Common myeloid progenitor, CD34-positive (primary cell): ENCODE measurements at regions not wholly inside any gene's neighbourhood (a gene's known extent, or its start where the extent isn't known, plus 50 kb on each side); places are given as distances from the start of the nearest gene placed in this dataset.

ENCODE experiments used
- CTCF ChIA-PET: fragments of 350-600 bp; sonication (Branson Sonifier 250); formaldehyde crosslinking; loops from one replicate; lab custom pipeline; 2021; ENCODE audit warnings: antibody characterized with exemption; lab: Charles Lee
- POLR2A ChIA-PET: fragments of 350-600 bp; sonication (Branson Sonifier 250); formaldehyde crosslinking; loops from one replicate; lab custom pipeline; 2021; ENCODE audit warnings: antibody characterized with exemption; lab: Charles Lee
- DNase-seq, 3 donors: peaks; one replicate each; pipeline versions ENCODE4 v3.0.0 to v3.0.0-alpha.2; 2013
- H3K27ac ChIP-seq, 2 experiments: 1 replicate in 1 of 2; 2 replicates in 1 of 2; pipeline ENCODE4 v1.7.0; 2013; ENCODE audit warnings: inconsistent platforms in 2 of 2, low read length in 2 of 2, mild to moderate bottlenecking in 2 of 2, low read depth in 1 of 2, moderate library complexity in 1 of 2; ENCODE audit not compliant: severe bottlenecking in 2 of 2, insufficient read depth in 1 of 2, poor library complexity in 1 of 2
- H3K27me3 ChIP-seq, 5 experiments: replicated peaks in 2 of 5; 1 replicate in 3 of 5; 2 replicates in 2 of 5; pipeline versions ENCODE4 v1.6.1 to v1.7.0; 2013; ENCODE audit warnings: low read length in 4 of 5, mild to moderate bottlenecking in 2 of 5, moderate library complexity in 2 of 5, inconsistent platforms in 1 of 5; ENCODE audit not compliant: insufficient read depth in 5 of 5, control insufficient read depth in 4 of 5
- H3K36me3 ChIP-seq, 4 experiments: 1 replicate in 2 of 4; 2 replicates in 2 of 4; pipeline versions ENCODE4 v1.6.1 to v1.7.0; 2013; ENCODE audit warnings: low read length in 3 of 4, control low read depth in 1 of 4, mild to moderate bottlenecking in 1 of 4; ENCODE audit not compliant: control insufficient read depth in 4 of 4, insufficient read depth in 4 of 4
- H3K4me1 ChIP-seq, 4 experiments: 1 replicate in 3 of 4; 2 replicates in 1 of 4; pipeline versions ENCODE4 v1.6.1 to v1.7.1; 2013; ENCODE audit warnings: low read length in 3 of 4, mild to moderate bottlenecking in 3 of 4, control low read depth in 1 of 4, inconsistent platforms in 1 of 4, moderate library complexity in 1 of 4; ENCODE audit not compliant: control insufficient read depth in 4 of 4, insufficient read depth in 4 of 4; ENCODE audit errors: control extremely low read depth in 1 of 4
- H3K4me3 ChIP-seq, 7 experiments: 1 replicate in 4 of 7; 2 replicates in 3 of 7; pipeline versions ENCODE4 v1.5.1 to v1.7.0; 2013; ENCODE audit warnings: mild to moderate bottlenecking in 7 of 7, low read length in 6 of 7, moderate library complexity in 6 of 7, inconsistent platforms in 2 of 7, low read depth in 2 of 7, control low read depth in 1 of 7; ENCODE audit not compliant: insufficient read depth in 4 of 7, control insufficient read depth in 1 of 7; ENCODE audit errors: extremely low read depth in 1 of 7
- H3K9me3 ChIP-seq, 5 experiments: 1 replicate in 4 of 5; 2 replicates in 1 of 5; pipeline versions ENCODE4 v1.6.1 to v1.7.1; 2013; ENCODE audit warnings: low read length in 4 of 5, mild to moderate bottlenecking in 2 of 5, inconsistent platforms in 1 of 5, low read depth in 1 of 5, moderate library complexity in 1 of 5; ENCODE audit not compliant: control insufficient read depth in 4 of 5, insufficient read depth in 2 of 5; ENCODE audit errors: control extremely low read depth in 1 of 5
- WGBS: methylation state at CpG from one replicate; pipeline ENCODE4 v1.1.5; 2013; ENCODE audit not compliant: insufficient coverage; 5-methylcytosine and 5-hydroxymethylcytosine counted together

GRCh38 chr5:20680718-20681302, 692.8 kb upstream of the CDH18 start:
- DNase-seq: no peak
- POLR2A ChIA-PET: no interaction called here
- H3K9me3 ChIP-seq: no peaks in the 10 kb centered on the region
- no peak overlapping the region for H3K4me3 ChIP-seq
- H3K27me3 ChIP-seq: no peaks in the 10 kb centered on the region
- WGBS: 97% methylated on average over 4 of the region's 5 CpGs
- H3K27ac ChIP-seq: no peak overlapping the region
- CTCF ChIA-PET: no interaction called here
- H3K36me3 ChIP-seq: no peaks in the 10 kb centered on the region
- H3K4me1 ChIP-seq: no peaks in the 10 kb centered on the region

DNA sequence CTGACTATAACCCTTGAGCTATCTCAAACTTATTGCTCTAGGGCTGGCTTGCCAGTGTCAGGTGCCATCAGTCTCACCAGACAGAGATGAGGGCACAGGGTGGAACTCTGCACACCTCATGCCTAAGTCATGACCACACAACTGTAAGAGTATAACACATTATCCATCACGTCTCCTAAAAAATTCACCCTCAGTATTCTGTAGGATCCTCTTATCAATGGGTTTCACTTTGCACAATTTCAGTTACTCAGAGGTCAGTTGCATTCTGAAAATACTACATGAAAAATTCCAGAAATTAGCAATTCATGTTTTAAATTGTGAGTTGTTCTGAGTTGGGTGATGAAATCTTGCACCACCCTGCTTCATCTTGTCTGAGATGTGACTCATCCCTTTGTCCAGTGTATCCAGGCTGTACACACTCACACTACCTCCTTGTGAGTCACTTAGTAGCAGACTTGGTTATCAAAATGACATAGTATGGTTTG, 690.9 kb upstream of the CDH18 start:
- no peaks in the 10 kb centered on the region for H3K36me3 ChIP-seq
- WGBS: 100% methylated on average over 1 of the region's 1 CpG
- no peaks in the 10 kb centered on the region for H3K9me3 ChIP-seq
- no peaks in the 10 kb centered on the region for H3K27me3 ChIP-seq
- ChIA-PET CTCF (no interaction called here), POLR2A (no interaction called here)
- H3K27ac ChIP-seq: no peak overlapping the region
- no peak overlapping the region for H3K4me3 ChIP-seq
- no peaks in the 10 kb centered on the region for H3K4me1 ChIP-seq
- no peak for DNase-seq

DNA sequence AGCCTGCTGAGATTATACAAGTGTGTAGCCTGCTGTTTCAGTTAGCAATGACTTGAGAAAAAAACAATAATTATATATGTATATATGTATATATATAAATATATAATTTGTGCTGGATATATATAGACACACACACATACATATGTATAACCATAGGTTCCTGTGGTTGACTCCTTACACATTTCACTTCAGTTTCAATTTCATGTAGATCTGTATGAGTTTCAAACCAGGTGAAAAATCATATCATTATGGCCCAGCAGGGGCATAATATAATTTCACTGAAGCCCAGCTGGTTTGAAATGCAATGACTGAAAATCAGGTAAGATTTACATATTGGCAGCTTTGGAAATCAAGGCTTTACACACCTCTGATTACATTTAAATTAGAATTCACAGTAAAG, 690.4 kb upstream of the CDH18 start:
- Histone ChIP-seq H3K27ac (no peak overlapping the region), H3K9me3 (no peaks in the 10 kb centered on the region), H3K4me1 (no peaks in the 10 kb centered on the region), H3K27me3 (no peaks in the 10 kb centered on the region), H3K36me3 (no peaks in the 10 kb centered on the region), H3K4me3 (no peak overlapping the region)
- DNase-seq: no peak
- ChIA-PET POLR2A (no interaction called here), CTCF (no interaction called here)

GRCh38 chr5:20660588-20660987, 672.6 kb upstream of the CDH18 start:
- H3K4me3 ChIP-seq: no peak overlapping the region
- H3K27ac ChIP-seq: no peak overlapping the region
- H3K4me1 ChIP-seq: no peaks in the 10 kb centered on the region
- H3K27me3 ChIP-seq: no peaks in the 10 kb centered on the region
- H3K9me3 ChIP-seq: no peaks in the 10 kb centered on the region
- ChIA-PET CTCF (no interaction called here), POLR2A (no interaction called here)
- DNase-seq: no peak
- no peaks in the 10 kb centered on the region for H3K36me3 ChIP-seq
- WGBS: 100% methylated on average over 1 of the region's 3 CpGs

DNA sequence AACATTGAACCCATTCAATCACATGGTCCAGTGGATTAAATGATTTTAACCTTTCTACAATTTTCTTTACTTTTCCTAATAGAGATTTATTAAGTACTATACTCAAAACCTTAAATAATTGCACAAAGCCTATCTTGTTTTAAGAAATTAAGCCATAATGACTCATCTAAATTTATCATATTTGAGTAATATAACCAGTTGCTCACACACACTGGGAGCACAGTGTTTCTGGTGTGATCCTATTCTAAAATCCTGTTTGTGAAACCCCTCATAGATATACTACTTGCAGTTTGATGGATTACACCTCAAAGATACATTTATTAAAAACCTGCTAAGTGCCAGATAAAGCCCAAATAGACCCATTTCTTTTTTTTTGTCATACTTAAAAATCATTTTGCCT, 668.3 kb upstream of the CDH18 start:
- Histone ChIP-seq H3K4me3 (no peak overlapping the region), H3K27me3 (no peaks in the 10 kb centered on the region), H3K4me1 (no peaks in the 10 kb centered on the region), H3K27ac (no peak overlapping the region), H3K36me3 (no peaks in the 10 kb centered on the region), H3K9me3 (no peaks in the 10 kb centered on the region)
- CTCF ChIA-PET: no interaction called here
- POLR2A ChIA-PET: no interaction called here
- DNase-seq: no peak

GRCh38 chr5:20655211-20655610, 667.2 kb upstream of the CDH18 start:
- no peak for DNase-seq
- WGBS: 100% methylated on average over 2 of the region's 4 CpGs
- no peaks in the 10 kb centered on the region for H3K9me3 ChIP-seq
- H3K27me3 ChIP-seq: no peaks in the 10 kb centered on the region
- ChIA-PET POLR2A (no interaction called here), CTCF (no interaction called here)
- H3K36me3 ChIP-seq: no peaks in the 10 kb centered on the region
- H3K4me3 ChIP-seq: no peak overlapping the region
- H3K4me1 ChIP-seq: no peaks in the 10 kb centered on the region
- no peak overlapping the region for H3K27ac ChIP-seq

DNA sequence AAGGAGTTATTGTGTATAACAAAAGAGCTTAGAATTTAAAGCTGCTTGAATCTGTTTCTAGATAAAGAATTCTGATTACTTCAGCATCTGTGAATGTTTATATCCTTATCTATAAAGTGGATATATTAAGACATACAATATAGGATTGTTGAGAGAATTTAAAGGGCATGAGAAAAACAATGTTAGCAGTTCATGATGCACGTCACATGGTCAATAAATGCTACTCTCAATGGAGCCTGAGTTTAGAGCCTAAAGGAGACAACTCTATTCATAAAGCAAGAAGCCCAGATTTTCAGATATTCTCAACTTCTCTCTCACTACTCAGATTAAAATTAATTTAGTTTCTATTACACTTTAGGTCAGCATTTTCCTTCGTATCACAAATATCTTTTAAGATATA, 666.7 kb upstream of the CDH18 start:
- no peak for DNase-seq
- ChIA-PET POLR2A (no interaction called here), CTCF (no interaction called here)
- WGBS: 100% methylated on average over 1 of the region's 2 CpGs
- Histone ChIP-seq H3K4me1 (no peaks in the 10 kb centered on the region), H3K27me3 (no peaks in the 10 kb centered on the region), H3K9me3 (no peaks in the 10 kb centered on the region), H3K27ac (no peak overlapping the region), H3K4me3 (no peak overlapping the region), H3K36me3 (no peaks in the 10 kb centered on the region)
